Uterus (tissue), 3 donors: ENCODE measurements at regions not wholly inside any gene's neighbourhood (a gene's known extent, or its start where the extent isn't known, plus 50 kb on each side); places are given as distances from the start of the nearest gene placed in this dataset.

Experiments used
- DNase-seq, 2 donors: peaks; one replicate each; pipeline ENCODE4 v3.0.0-alpha.2; 2019 to 2020
- H3K27ac ChIP-seq, 2 donors: fragments of 200-600 bp; sonication (generic); 1 replicate in 1 of 2; 2 replicates in 1 of 2; pipeline ENCODE4 v1.5.1; 2016 to 2018
- H3K27me3 ChIP-seq, 2 donors: fragments of 200-600 bp; sonication (generic); one replicate each; pipeline ENCODE4 v1.5.1; 2018 to 2019; ENCODE audit warnings: control low read depth in 1 of 2
- H3K36me3 ChIP-seq, 2 donors: fragments of 200-600 bp; sonication (generic); one replicate each; pipeline ENCODE4 v1.5.1; 2019; ENCODE audit warnings: control low read depth in 1 of 2
- H3K4me1 ChIP-seq, 2 donors: fragments of 200-600 bp; sonication (generic); one replicate each; pipeline ENCODE4 v1.5.1; 2018 to 2019; ENCODE audit warnings: control low read depth in 1 of 2
- H3K4me3 ChIP-seq, 2 donors: fragments of 200-600 bp; sonication (generic); 1 replicate in 1 of 2; 2 replicates in 1 of 2; pipeline ENCODE4 v1.5.1; 2018 to 2019; ENCODE audit warnings: mild to moderate bottlenecking in 1 of 2
- H3K9me3 ChIP-seq, 2 donors: fragments of 200-600 bp; sonication (generic); one replicate each; pipeline ENCODE4 v1.5.1; 2019; ENCODE audit warnings: control low read depth in 1 of 2
- POLR2A ChIP-seq, 2 donors: fragments of 450-650 bp; IDR thresholded peaks; one replicate each; pipeline ENCODE4 v1.6.1; 2016; ENCODE audit warnings: antibody characterized with exemption in 2 of 2, mild to moderate bottlenecking in 1 of 2, moderate library complexity in 1 of 2
- intact Hi-C: fragments of 100-400 bp; cut with DNase I; formaldehyde crosslinking; loops from one replicate; pipeline ENCODE4 v1.15.1; 2023; ENCODE audit warnings: low total_unique reads
- TF ChIP-seq, protein P1 (sequence below), 4 experiments: fragments of 200-600 bp in 2 of 4; fragments of 450-650 bp in 2 of 4; sonication (generic) in 2 of 4; IDR thresholded peaks; one replicate each; pipeline ENCODE4 v1.5.1; 2016 to 2019; ENCODE audit warnings: antibody characterized with exemption in 4 of 4, mild to moderate bottlenecking in 2 of 4, moderate library complexity in 1 of 4
- donor health status: DM: yes; HTN: yes; CAD: no.

DNA sequence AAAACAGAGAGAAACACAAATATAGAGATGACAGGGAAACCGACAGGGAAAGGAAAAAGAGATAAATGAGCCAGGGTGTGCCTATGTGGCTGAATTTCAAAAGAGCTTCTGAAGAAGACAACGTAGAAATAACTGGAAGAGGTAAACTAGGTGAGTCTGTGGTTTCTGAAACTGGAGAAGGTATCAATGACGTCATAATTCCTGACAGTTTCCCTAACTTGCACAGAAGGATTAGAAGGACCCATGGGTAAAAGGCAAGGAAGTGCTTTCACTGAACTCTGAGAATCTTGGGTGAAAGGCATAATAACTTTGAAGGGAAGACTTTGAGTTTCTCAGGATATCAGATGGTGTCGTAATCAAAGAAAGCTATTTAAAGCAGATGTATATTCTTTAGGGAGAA is 790.8 kb upstream of the NUDT12 start:
- no peaks in the 10 kb centered on the region for H3K9me3 ChIP-seq

DNA sequence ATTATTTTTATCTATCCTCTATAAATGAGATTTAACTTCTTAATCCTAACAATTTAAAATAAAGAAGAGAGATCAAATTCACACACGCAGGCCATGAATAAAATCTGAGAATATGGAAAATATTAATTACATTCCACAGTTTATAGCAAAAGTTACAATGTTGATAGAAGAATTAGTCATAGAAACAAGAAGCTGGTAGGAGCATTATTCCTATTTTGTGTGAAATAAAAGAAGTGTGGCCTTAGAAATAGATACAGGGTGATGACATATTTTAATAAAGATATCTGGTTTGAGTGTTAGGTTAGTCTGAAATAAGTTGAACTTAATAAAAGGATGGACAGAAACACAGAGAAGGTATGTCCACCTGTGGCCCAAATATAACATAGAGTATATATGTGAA is 790.4 kb upstream of the NUDT12 start:
- no peak overlapping the region for H3K4me3 ChIP-seq
- H3K27ac ChIP-seq = no peak overlapping the region
- no peaks in the 10 kb centered on the region for H3K27me3 ChIP-seq
- no peaks in the 10 kb centered on the region for H3K9me3 ChIP-seq
- intact Hi-C loops = no loop called here
- TF ChIP-seq POLR2A (IDR thresholded peaks at IDR 0.05) = no peak
- TF ChIP-seq, protein P1, sequence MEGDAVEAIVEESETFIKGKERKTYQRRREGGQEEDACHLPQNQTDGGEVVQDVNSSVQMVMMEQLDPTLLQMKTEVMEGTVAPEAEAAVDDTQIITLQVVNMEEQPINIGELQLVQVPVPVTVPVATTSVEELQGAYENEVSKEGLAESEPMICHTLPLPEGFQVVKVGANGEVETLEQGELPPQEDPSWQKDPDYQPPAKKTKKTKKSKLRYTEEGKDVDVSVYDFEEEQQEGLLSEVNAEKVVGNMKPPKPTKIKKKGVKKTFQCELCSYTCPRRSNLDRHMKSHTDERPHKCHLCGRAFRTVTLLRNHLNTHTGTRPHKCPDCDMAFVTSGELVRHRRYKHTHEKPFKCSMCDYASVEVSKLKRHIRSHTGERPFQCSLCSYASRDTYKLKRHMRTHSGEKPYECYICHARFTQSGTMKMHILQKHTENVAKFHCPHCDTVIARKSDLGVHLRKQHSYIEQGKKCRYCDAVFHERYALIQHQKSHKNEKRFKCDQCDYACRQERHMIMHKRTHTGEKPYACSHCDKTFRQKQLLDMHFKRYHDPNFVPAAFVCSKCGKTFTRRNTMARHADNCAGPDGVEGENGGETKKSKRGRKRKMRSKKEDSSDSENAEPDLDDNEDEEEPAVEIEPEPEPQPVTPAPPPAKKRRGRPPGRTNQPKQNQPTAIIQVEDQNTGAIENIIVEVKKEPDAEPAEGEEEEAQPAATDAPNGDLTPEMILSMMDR (IDR thresholded peaks at IDR 0.05) = no peak
- DNase-seq = no peak
- no peaks in the 10 kb centered on the region for H3K36me3 ChIP-seq
- no peaks in the 10 kb centered on the region for H3K4me1 ChIP-seq

More for the DNA sequence above, 790.8 kb upstream of the NUDT12 start:
- TF ChIP-seq, protein P1 (IDR thresholded peaks at IDR 0.05) = no peak
- no peak for TF ChIP-seq POLR2A (IDR thresholded peaks at IDR 0.05)
- Histone ChIP-seq H3K4me3 (no peak overlapping the region), H3K27ac (no peak overlapping the region), H3K27me3 (no peaks in the 10 kb centered on the region), H3K4me1 (no peaks in the 10 kb centered on the region), H3K36me3 (no peaks in the 10 kb centered on the region)
- intact Hi-C loops = no loop called here
- DNase-seq = no peak

DNA sequence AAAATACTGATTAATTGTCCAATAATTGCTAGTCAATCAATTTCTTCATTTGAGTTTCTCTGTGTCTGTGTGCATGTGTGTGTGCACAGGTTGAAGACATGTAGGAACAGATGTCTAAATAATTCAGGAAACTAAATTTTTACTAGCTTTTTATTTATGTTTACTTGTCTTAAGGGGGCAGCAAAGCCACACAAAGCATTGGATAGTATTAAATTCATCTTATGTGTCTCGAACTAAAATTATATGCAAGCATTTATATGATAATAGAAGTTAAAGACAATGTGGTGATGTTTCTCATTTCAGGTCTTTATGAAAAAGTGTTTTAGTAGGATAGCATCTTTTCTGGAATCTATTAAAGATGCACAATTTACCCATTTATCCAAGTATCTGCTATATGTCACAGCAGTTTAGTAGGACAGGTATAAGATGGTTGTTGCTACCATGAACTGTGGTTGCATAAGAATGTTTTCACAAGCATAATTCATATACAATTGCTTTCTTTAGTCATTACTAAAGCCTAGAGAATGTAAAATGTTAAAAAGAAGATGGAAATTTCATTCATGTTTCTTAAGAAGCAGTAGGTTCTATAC is 784.6 kb upstream of the NUDT12 start:
- H3K27me3 ChIP-seq = no peaks in the 10 kb centered on the region
- TF ChIP-seq POLR2A (IDR thresholded peaks at IDR 0.05) = no peak
- TF ChIP-seq, protein P1 (IDR thresholded peaks at IDR 0.05) = no peak
- no peaks in the 10 kb centered on the region for H3K4me1 ChIP-seq
- no peak overlapping the region for H3K4me3 ChIP-seq
- H3K9me3 ChIP-seq = no peaks in the 10 kb centered on the region
- no peak overlapping the region for H3K27ac ChIP-seq
- intact Hi-C loops = no loop called here
- no peak for DNase-seq
- no peaks in the 10 kb centered on the region for H3K36me3 ChIP-seq

DNA sequence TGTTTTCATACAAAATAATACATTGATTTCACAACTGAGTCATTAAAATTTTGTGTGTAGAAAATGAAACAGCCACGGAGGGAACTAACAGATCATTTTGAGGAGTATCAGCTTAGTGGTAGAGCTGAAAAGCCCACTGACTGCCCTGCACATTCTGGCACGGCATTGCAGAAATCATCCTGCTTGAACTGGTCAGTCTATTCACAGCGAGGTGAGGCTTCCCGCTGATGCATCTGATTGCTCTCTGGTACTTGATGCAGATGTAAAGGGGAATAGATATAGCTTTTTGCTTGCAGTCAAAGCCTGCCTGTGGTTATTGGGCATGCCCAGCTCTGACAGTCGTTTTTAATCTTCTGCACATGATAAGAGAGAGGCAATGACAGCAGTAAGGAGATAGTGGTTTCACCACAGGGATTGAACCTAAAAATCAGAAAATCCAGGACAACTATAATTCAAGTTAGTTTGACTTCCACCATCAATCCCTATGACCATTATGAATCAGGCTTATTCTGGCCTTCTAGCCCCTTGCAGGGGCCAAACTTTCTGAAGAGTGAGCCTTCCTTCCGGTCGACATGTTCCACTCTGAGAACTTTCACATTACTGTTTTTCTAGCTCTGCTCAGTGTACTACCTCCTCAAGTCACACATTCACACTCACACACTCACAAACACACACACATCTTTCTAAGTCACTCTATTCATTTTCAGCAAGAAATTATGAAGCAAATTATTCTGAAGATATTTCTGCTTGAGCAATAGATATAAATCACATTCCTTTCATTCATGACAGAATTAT is 782.8 kb upstream of the NUDT12 start:
- Histone ChIP-seq H3K4me1 (no peaks in the 10 kb centered on the region), H3K36me3 (no peaks in the 10 kb centered on the region), H3K9me3 (no peaks in the 10 kb centered on the region), H3K4me3 (no peak overlapping the region), H3K27me3 (no peaks in the 10 kb centered on the region), H3K27ac (no peak overlapping the region)
- no peak for DNase-seq
- intact Hi-C loops = no loop called here
- no peak for TF ChIP-seq POLR2A (IDR thresholded peaks at IDR 0.05)
- TF ChIP-seq, protein P1 (IDR thresholded peaks at IDR 0.05) = no peak

DNA sequence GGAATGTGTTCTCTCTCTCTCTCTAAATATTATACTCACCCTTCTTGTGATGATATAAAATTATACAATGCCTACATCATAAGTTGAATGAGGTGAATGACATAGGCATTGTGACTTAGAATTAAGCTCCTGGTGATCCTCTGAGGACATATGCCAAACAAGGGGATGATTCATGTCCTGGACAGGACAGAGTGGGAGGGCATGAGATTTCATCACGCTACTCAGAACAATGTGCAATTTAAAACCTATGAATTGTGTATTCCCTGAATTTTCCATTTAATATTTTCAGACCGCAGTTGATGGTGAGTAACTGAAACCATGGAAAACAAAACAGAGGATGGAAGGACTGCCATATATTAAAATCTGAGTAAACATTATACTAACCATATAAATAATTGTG is 782.2 kb upstream of the NUDT12 start:
- Histone ChIP-seq H3K36me3 (no peaks in the 10 kb centered on the region), H3K4me1 (no peaks in the 10 kb centered on the region), H3K27me3 (no peaks in the 10 kb centered on the region), H3K4me3 (no peak overlapping the region), H3K9me3 (no peaks in the 10 kb centered on the region), H3K27ac (no peak overlapping the region)
- no peak for DNase-seq
- TF ChIP-seq, protein P1 (IDR thresholded peaks at IDR 0.05) = no peak
- TF ChIP-seq POLR2A (IDR thresholded peaks at IDR 0.05) = no peak
- intact Hi-C loops = no loop called here
